NCI-H510A treated with DMSO at 0.1 percent for 48 hours (cell line): ENCODE measurements at regions not wholly inside any gene's neighbourhood (a gene's known extent, or its start where the extent isn't known, plus 50 kb on each side); places are given as distances from the start of the nearest gene placed in this dataset.
"Not testable (repeated sequence)": the region's sequence is repeated elsewhere in the genome, so short reads cannot be mapped to it uniquely, and the experiment has no call there.

ENCODE experiments used
- DNase-seq: peaks from one replicate; lab custom pipeline; 2025; lab: John Stamatoyannopoulos, UW

DNA sequence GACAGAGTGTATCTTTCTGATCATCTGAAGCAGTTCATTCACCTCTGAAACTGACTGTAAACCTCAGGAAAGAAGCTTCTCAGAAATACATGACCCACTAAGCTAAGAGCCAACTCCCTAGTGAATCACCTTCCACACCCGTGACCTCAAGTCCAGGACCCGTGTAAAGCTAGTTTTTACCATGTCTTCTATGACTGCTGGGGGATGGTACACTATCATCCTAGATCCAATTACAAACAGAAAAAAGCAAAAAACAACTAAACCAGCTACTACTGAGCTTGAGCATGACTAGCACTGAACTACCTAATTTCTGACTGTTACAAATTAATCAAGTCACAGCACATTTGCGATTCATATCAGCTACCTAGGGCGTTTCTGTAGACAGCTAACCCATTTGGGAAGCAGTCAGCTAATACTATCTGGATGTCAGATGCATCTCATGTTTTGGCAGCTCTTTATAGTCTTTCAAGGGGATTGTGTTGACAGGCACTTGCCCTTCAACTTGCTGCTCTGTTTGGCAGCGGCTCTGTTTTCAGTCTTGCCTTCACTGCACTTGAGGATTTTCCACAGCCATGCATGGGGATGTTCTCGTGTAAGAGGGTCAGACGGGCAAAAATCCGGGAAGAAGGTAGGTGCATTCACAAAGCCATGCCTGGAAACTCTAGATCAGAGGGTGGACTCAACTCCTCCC, 350.3 kb downstream of the ANAPC1 start:
- not testable (repeated sequence) for DNase-seq

DNA sequence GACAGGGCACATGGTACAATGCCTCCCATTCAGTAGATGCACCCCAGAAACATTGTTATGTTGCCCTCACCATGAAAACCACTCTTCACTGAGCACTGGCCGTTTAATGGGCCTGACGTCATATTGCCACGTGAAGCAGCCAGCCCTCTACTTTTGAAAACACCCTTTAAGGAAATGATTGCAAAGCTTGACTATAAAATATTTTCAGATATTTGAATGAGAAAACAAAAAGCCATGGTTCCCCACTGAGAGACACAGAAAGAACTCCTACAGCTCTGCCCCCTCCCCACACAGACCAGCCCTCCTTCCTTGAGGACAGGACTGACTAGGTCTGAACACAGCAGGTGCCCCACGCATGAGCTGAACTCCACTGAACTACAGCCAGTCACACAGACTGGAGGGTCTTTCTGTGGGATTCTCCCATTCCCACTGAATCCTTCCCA, 349.1 kb downstream of the ANAPC1 start:
- DNase-seq: no peak

DNA sequence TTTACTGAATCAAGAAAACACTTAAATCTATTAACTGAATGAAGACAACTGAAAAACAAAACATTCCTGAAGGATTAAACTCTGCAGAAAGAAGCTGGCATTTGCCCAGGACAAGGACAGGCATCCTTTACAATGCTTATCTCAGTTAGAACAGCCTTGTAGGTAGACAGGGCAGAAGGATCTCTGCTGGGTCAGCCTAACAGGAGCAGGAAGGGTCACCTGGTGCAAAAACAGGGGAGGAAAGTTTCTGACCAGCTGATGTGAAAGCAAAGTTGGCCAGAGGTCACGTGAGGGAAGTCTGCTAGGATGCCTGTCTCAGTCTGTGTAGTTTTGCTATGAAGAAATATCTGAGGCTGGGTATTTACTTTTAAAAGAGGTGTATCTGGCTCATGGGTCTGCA, 348.6 kb downstream of the ANAPC1 start:
- DNase-seq: no peak

DNA sequence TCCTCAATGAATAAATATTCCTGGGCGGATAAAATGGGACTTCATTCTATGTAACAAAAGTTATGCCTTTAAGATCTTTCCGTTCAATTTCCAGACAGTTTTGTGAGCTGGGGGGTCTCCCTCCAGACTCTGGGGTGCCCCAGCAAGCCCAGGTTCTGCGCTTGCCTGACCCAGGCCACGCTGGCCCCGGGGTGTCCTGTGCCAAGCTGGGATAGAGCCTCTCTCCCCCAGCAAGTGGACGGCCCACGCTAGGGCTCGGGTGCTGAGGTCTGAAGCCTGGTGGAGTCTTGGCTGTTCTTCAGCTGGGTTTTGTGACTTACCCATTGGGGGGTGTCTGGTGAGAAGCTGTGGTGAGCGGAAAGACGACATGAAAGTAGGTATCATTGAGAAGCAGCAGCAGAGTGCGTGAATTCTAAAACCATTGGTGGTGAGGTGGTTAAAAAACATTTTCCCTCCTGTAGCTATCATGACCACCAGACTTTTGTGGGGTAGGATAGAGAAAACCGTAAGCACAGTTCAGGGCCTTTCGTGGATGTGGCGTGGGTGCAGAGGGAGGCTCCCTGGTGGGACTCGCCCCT, 346.8 kb downstream of the ANAPC1 start:
- DNase-seq: no peak

DNA sequence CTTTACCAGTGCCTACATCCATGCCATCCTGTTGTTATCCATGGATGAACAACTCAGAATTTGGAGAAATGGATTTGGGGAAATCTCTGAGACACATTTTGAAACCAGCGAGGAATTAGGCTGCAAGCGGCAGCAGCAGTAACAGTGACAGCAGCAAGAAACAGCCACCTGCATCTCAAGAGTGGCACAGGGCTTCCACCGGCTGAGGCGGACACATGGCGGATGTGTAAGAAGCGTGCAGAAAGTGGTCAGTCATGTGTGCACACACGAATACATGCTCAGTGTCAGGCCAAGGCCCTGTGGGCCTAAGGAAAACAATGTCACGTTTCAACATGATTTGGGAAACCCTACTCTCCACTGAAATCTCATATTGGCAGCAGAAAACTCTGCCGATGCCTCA, 344.0 kb downstream of the ANAPC1 start:
- DNase-seq: not testable (repeated sequence)

DNA sequence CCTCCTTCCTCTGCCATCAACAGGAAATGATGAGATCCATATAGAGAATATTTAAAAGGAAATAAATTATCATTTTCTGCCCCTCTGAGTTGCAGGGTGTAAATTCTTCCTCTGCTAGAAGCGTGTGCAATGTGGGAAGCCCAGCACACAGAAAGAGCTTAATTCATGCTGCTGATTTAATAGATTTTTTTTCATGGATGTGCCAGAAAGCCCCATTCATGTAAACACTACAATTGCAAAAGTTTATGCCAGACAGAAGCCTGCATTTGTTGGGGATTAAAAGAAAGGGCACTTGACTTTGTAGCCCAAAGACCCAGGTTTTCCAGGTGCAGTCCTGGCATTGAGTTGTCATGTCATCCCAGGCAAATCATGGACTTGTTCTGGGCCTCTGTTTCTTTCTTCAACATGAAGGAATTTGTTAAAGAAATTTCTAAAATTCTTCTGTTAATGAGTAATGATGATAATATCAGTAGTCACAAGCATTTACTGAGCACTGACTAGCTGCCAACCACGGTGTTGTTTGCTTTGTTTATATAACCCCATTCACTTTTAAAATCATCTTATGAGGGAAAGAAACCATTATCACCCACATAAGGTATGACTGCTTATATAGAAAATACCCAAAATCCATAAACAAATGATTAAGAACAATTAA, 341.7 kb downstream of the ANAPC1 start:
- not testable (repeated sequence) for DNase-seq

DNA sequence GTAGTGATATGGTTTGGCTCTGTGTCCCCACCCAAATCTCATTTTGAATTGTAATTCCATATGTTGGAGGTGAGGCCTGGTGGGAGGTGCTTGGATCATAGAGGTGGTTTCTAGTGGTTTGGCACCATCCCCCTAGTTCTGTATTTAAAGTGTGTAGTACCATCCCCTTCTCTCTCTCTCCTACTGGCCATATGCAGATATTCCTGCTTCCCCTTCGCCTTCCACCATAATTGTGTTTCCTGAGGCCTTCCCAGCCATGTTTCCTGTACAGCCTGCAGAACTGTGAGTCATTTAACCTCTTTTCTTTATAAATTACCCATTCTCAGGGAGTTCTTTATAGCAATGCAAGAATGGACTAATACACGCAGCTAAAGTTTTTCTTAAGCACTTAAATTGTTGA, 340.0 kb downstream of the ANAPC1 start:
- not testable (repeated sequence) for DNase-seq

DNA sequence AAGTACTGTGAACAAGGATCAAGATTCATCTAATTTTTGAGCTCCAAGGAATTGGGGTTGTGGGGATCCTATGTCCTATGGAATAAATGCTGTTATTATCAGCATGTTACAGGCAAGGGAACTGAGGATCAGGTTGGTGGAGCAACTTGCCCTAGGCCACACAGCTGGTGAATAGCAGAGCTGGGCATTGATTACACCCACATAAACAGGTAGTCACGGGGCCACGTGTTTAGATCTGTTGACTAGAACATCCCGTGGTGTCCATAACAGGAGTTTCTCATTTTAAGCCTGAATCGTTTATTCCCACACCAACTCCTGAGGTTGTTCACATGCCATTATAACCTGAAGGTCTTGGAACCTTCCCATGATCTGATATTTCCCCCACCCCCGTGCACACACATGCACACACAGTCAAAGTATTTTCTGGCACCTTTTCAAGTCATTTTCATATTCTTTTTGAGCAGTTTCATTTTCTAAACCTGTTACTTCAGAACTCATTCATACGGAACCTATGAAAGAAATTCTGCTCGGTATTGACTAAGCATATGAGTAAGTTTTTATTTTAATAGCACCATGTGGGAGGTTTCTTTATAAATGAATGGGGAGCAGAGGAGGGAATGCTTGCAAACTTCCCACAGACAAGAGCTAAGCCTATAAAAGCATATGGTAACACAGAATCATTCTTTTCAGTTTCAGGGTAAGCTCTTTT, 338.1 kb downstream of the ANAPC1 start:
- not testable (repeated sequence) for DNase-seq

DNA sequence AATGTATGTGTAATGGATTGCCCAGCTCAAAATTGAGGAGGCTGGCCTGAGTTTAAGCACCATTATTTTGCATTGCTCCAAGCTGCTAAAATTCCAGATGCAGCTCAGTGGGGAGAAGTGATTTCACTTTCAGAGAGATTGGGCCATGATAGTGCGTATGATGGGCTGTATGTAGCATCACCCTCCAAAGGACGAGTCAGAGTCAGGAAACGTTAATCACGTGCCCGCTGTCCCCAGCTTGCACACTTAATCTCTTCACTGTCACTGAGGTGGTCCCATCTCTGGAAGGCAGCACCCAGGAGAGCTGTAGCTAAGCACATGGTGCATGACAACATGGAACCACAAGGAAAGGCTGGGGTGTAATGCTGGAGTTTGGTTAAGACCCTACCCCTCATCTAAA, 337.4 kb downstream of the ANAPC1 start:
- DNase-seq: not testable (repeated sequence)

DNA sequence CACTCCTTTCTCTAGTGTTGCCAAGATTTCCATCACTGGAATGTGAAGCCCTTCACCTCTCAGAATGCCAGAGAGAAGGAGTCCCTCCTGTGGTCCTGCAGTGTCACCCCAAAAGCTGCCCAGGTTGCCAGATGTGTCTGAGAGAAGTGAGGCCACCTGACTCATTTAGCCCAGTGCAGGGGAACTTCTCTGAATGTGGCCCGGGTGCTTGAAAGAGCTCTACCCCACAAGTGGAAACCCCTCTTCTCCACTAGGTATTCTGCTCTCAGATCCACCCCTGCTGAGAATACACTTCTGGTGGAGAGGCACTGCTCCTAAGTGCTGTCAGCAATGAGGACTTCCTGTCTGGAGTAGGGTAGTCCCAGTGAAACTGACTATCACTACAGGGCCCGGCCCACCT, 334.8 kb downstream of the ANAPC1 start:
- not testable (repeated sequence) for DNase-seq

DNA sequence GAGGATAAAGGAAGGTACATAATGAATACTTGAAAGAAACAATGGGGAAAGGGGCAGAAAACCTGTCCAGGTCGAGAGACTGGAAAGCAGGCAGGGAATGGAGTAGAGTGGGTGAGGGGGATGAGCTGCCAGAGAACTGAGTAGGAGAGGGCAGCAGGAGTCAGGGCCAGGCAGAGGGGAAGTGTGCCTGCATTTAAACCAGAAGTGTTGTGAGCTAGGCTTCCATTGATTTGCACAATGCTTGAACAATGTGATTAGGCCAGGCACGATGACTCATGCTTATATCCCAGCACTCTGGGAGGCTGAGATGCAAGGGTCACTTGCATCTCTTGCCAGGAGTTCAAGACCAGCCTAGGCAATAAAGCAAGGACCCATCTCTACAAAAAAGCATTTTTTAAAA, 332.6 kb downstream of the ANAPC1 start:
- DNase-seq: not testable (repeated sequence)

DNA sequence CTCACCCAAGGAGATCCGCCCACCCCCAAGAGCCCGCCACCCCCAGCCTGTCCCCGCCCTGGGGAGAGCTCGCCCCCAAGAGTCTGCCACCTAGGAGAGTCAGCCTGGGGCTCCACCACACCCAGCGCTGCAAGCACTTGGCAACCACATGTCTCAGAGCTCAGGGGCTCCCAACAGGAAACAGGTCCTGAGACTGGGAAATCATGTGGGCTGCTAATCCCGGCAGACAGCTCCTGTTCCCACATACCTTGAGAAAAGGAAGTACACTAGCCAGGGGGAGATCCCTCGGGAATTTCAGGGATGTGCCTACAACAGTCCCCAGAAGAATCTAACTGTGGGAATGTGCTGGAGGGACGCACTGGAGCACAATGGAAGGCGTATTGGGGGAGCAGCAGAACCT, 331.4 kb downstream of the ANAPC1 start:
- DNase-seq: not testable (repeated sequence)

DNA sequence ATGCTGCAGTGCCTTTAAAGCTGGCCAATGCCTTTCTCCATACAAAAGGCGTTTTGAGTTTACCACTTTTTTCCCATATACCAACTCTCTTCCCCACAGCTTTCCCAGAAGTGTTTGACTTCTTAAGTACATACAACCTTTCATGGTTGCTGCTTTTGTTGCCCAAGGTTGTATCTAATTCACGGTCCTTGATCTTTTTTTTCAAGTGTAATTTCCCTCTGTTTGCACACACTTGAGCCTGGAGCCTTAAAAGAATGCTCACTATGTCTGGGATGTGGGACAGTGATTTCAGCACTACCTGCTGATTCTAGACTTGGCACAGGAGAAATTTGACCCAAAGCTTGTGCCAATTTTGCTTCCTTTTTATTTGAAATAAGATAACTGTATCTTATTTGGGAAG, 324.7 kb downstream of the ANAPC1 start:
- not testable (repeated sequence) for DNase-seq

DNA sequence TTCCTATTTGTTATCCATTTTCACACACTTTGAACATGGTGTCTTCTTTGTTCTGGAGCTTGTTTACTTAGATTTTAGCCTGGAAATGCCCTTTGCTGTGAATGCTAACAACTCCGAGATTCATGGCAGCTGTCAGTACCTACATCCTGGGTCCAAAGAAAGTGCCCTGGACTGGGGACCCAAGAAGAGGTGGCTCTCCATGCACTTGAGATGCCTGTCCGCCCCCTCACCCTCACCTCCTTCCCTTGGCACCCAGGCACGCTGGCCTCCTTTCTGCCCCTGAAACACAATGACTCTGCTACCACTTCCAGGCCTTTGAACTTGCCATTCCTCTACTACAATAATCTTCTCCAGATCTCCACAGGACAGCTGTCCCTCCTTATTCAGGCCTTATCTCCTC, 324.2 kb downstream of the ANAPC1 start:
- not testable (repeated sequence) for DNase-seq

DNA sequence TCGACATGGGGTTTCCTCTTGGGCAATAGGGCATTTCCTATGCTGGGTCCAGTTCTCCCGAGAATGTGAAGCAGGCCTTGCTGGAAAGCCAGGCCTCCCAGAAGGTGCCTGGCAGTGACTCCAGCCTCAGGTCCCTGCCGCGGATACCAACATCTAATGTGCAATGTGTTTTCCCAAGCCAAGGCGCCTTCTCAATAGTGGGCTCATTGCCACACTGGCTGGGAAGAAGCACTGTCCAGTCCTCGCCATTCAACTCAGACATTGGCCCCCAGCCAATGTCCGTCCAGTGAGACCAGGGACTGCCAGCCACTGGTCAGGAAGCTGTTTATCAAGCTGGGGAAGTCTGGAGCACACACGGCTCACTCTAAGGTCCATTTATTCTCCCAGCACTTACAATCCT, 317.9 kb downstream of the ANAPC1 start:
- not testable (repeated sequence) for DNase-seq

DNA sequence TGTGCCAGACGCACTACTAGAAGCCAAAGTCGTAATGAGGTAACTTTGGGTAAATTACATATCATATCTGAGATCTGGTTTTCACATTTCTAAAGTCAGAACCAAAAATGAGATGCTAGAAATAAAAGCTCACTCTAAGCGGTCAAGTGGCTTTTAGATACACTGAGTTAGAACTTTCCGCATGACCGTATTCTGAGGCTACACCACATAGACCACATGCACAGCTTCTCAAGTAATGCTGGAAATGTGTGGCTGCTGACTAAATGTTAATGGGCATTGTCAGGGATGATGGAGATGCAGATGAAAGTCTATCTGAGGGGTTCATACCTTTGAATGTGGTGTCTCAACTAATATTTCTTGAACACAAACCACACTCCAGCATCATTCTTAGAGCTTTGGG, 316.8 kb downstream of the ANAPC1 start:
- not testable (repeated sequence) for DNase-seq

DNA sequence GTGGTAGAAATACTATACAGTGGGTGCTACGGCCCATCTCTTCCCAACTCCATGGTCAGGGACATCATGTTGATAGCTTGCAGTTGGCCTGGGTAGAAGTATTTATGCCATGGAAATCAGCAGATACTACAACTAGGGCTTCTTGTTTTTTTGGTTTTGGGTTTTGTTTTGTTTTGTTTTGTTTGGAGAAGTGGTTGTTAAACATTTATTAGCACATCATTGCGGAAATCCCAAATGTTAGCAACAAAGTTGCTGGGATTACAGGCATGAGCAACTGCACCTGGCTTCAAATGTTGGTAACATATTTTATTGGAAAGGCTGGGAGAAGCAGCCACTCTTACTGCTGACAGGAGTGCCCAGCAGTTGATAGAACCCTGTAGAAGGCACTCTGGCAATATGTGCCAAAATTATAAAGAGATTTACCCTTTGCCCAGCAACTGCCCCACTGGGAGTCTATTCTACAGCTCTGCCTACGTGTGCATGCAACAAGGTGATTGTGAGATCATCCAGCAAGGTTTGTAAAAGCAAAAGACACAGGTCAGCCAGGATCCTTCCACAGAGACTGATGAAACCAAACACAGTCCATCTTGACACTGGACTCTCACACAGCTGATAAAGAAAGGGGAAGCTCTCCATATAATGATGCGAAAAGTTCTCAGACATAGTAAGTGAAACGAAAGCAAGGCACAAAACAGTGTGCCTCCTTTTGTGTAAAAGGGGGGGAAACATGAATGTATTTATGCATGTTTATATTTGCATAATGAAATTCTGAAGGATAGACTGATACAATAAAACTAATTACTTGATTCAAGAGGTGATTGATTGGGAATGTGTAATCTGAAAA, 314.4 kb downstream of the ANAPC1 start:
- not testable (repeated sequence) for DNase-seq

DNA sequence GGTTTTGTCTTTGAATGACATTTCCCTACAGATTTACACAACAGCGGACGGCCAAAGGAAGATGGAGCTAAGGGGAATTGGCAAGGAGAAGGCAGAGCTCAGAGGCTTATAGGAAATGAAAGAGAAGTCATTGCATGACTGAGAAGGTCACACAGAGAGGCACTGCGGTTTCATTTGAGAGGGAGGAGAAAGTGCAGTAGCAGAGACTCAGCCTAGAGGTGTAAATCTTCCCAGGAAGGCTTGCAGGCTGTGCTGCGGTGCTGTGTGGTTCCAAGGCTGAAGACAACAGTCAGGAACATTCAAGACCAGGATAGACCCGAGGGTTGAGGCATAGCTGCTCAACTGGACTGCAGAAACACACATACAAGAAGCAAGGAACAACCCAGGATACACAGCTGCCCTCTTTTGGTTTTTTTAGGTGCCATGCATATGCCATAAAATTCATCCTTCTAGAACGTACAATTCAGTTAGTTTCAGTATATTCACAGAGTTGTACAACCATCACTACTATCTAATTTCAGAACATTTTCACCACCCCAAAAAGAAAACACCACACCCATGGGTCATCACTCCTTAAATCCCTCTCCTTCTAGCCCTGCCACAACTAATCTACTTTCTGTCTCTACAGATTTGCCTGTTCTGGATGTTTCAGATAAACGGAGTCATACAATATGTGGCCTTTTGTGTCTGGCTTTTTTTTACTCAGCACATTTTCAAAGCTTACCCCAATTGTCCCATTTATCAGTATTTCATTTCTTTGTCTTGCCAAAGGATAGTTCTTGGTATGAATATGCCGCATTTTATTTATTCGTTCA, 313.5 kb downstream of the ANAPC1 start:
- DNase-seq: not testable (repeated sequence)

DNA sequence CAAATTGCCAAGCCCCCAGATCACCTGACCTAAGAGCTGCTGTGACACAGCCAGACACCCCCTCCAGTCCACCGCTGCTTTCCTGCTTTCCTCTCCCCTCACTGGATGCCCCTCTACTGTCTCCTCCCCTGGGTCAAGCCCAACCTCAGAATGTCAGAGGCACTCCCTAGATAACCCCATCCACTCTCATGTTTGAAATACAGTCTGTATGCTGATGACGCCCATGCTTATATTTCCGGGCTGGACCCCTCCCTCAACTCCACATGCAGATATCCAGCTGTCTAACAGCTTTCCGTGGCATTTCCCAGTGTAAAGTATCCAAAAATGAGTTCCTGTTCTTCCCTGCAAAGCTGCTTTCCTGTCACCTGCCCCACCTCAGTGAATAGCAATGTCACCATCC, 309.2 kb downstream of the ANAPC1 start:
- DNase-seq: not testable (repeated sequence)

DNA sequence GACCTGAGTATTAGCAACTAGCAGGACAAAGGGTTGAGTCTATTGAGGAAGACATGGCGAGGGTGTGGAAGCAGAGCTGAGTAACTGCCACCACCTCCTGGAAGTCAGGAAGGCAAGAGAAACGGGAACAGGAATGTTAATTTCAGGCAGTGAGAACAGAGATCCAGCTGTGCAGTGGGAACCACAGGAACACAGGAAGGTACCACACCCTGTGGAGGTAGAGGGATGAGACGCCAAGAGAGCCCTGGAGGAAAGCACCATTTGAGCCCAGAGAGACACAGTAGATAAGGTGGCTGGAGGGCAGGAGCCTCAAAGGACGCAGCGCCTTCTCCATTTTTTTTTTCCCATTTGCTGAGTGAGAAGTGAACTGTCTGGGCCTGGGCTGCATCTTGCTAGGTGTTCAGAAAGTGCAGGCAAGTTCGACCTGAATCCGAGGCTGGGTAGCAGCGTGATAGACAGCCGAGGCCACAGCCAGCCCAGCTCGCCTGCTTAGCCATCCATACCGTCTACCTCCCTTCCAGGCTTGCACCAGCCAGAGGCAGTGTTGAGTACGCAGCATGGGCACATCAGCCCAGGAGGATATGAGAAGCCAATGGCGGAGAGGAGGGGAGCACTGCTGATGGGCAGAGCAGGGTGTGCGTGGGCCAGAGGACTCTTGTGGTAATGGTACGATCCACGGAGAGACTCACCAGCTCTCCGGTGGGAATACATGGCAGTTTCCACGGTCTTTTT, 306.7 kb downstream of the ANAPC1 start:
- not testable (repeated sequence) for DNase-seq
